NCI-H1930 (cell line): ENCODE measurements at regions not wholly inside any gene's neighbourhood (a gene's known extent, or its start where the extent isn't known, plus 50 kb on each side); places are given as distances from the start of the nearest gene placed in this dataset.
"Not testable (repeated sequence)": the region's sequence is repeated elsewhere in the genome, so short reads cannot be mapped to it uniquely, and the experiment has no call there.

Experiments used
- DNase-seq, 2 experiments: peaks; one replicate each; lab custom pipeline; 2025; lab: John Stamatoyannopoulos, UW

- DNase-seq, result no peak
Measured at GRCh38 chr6:133051240-133051639, 189.9 kb upstream of the EYA4 start.

- no peak for DNase-seq
Measured at GRCh38 chr6:133052465-133052864, 188.7 kb upstream of the EYA4 start.

GRCh38 chr6:133055441-133055966 lies 185.7 kb upstream of the EYA4 start:
- DNase-seq, result no peak

- DNase-seq, result no peak
Measured at GRCh38 chr6:133057352-133057751, 183.8 kb upstream of the EYA4 start.

GRCh38 chr6:133062077-133062476 lies 179.1 kb upstream of the EYA4 start:
- no peak for DNase-seq

- DNase-seq, result no peak
Measured at GRCh38 chr6:133062696-133063306, 178.4 kb upstream of the EYA4 start.

- no peak for DNase-seq
Measured at GRCh38 chr6:133067960-133068359, 173.2 kb upstream of the EYA4 start.

- no peak for DNase-seq
Measured at GRCh38 chr6:133070410-133071043, 170.6 kb upstream of the EYA4 start.

GRCh38 chr6:133079901-133080300 lies 161.3 kb upstream of the EYA4 start:
- DNase-seq, result no peak

- DNase-seq, result no peak
Measured at GRCh38 chr6:133083248-133083967, 157.7 kb upstream of the EYA4 start.

- no peak for DNase-seq
Measured at GRCh38 chr6:133085471-133085870, 155.7 kb upstream of the EYA4 start.

- DNase-seq, result no peak
Measured at GRCh38 chr6:133085896-133086295, 155.3 kb upstream of the EYA4 start.

GRCh38 chr6:133088931-133089695 lies 152.0 kb upstream of the EYA4 start:
- DNase-seq, result no peak

- DNase-seq, result no peak
Measured at GRCh38 chr6:133092199-133092598, 149.0 kb upstream of the EYA4 start.

GRCh38 chr6:133092771-133093170 lies 148.4 kb upstream of the EYA4 start:
- no peak for DNase-seq

GRCh38 chr6:133093211-133093610 lies 147.9 kb upstream of the EYA4 start:
- not testable (repeated sequence) for DNase-seq

- DNase-seq, result no peak
Measured at GRCh38 chr6:133093956-133094355, 147.2 kb upstream of the EYA4 start.

- DNase-seq, result no peak
Measured at GRCh38 chr6:133097208-133097607, 143.9 kb upstream of the EYA4 start.

GRCh38 chr6:133099573-133099972 lies 141.6 kb upstream of the EYA4 start:
- no peak for DNase-seq

GRCh38 chr6:133100865-133101264 lies 140.3 kb upstream of the EYA4 start:
- DNase-seq, result no peak

GRCh38 chr6:133101790-133102189 lies 139.4 kb upstream of the EYA4 start:
- DNase-seq, result no peak

GRCh38 chr6:133106934-133107333 lies 134.2 kb upstream of the EYA4 start:
- no peak for DNase-seq
